ENCODE measurements at regions not wholly inside any gene's neighbourhood (a gene's known extent, or its start where the extent isn't known, plus 50 kb on each side); places are given as distances from the start of the nearest gene placed in this dataset.

GRCh38 chr3:75115695-75116094, 501.2 kb upstream of the CNTN3 start:
- TF ChIP-seq, protein P1, sequence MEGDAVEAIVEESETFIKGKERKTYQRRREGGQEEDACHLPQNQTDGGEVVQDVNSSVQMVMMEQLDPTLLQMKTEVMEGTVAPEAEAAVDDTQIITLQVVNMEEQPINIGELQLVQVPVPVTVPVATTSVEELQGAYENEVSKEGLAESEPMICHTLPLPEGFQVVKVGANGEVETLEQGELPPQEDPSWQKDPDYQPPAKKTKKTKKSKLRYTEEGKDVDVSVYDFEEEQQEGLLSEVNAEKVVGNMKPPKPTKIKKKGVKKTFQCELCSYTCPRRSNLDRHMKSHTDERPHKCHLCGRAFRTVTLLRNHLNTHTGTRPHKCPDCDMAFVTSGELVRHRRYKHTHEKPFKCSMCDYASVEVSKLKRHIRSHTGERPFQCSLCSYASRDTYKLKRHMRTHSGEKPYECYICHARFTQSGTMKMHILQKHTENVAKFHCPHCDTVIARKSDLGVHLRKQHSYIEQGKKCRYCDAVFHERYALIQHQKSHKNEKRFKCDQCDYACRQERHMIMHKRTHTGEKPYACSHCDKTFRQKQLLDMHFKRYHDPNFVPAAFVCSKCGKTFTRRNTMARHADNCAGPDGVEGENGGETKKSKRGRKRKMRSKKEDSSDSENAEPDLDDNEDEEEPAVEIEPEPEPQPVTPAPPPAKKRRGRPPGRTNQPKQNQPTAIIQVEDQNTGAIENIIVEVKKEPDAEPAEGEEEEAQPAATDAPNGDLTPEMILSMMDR (IDR thresholded peaks at IDR 0.05): no peak
- TF ChIP-seq POLR2AphosphoS5 (IDR thresholded peaks at IDR 0.05): no peak

All from prostate gland (tissue), 2 donors.